D341Med (cell line): ENCODE measurements at regions not wholly inside any gene's neighbourhood (a gene's known extent, or its start where the extent isn't known, plus 50 kb on each side); places are given as distances from the start of the nearest gene placed in this dataset.

Source experiments
- DNase-seq: peaks from one replicate; pipeline ENCODE4 v3.0.0; 2012; ENCODE audit warnings: low spot score

GRCh38 chr4:62235911-62236310 lies 1035.8 kb downstream of the ADGRL3 start:
- DNase-seq: no peak

GRCh38 chr4:62232814-62233213 lies 1032.7 kb downstream of the ADGRL3 start:
- no peak for DNase-seq

DNA sequence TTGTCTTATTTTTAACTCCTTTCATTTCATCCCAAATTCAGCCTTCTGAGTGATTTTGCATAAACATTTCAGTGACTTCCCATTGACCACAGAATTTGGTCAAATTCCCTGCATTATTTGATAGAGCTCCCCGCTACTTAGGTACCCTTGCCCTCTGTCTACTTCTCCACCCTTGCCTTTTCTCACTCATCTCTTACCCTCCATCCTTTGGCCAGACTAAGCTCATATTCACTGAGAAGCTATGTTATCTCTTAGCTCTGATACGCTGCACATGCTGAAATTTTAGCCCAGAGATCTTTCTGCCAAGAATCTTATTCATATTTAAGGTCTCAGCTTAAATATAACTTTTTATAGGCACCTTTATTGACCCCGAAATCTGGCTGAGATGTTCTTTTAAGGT lies 1031.9 kb downstream of the ADGRL3 start:
- DNase-seq: no peak

- DNase-seq: no peak
These were observed 1026.0 kb downstream of the ADGRL3 start for GRCh38 chr4:62226082-62226481.

DNA sequence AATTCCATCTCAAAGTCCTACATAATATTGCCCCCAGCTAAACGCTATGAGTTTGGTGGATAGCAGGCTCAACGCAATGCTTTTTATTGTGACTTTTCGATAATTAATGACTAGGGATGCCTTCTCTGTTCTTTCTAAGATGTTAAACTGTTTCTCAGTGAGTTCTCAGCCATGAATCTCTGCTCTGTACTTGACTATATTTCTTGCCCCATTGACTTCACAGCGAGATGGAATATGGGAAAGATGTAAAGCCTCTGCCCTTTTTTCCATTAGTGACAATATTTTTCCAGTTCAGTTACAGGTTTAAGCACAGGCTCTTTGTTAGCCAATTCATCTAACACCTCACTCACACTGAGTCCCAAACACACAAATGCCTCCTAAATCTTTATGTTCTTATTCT lies 1022.0 kb downstream of the ADGRL3 start:
- DNase-seq: no peak

- no peak for DNase-seq
These were observed 1010.4 kb downstream of the ADGRL3 start for GRCh38 chr4:62210486-62210885.

DNA sequence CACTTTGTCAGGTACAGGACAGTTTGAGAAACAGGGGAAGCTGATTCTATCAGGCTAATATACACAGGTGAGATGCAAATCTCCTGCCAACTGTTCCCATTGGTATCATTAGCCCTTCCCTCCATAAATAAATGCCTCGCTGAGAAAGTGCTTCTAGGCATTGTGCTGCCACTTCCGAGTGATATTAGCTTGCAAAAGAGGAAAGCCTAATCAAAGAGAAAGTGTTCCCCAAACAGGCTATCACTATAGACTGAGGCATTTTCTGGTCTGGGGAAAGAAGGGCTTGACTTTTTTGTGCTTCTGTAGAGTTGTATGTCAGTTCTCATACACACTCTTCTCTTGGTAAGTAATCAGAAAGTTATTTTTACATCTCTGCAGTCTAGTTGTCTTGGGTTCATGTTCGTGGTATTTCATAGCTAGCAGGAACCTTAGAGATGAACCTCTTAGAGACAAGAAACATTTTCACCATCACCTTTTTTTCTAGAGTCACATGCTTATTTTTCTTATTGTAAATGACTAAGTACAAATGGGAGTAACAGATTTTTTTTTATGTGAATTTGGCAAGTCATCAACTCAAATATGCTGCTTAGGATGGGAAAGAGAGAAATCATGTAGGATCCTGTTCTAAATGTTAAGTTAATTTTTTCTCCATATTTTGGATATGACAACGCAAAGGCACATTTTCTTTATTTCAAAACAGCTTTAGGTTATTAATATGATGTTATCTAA lies 1009.8 kb downstream of the ADGRL3 start:
- DNase-seq: no peak

GRCh38 chr4:62208921-62209320 lies 1008.8 kb downstream of the ADGRL3 start:
- peak; percentile 30 for DNase-seq

- DNase-seq: no peak
These were observed 1004.0 kb downstream of the ADGRL3 start for GRCh38 chr4:62204136-62204535.

- no peak for DNase-seq
These were observed 999.2 kb downstream of the ADGRL3 start for GRCh38 chr4:62199291-62199810.

DNA sequence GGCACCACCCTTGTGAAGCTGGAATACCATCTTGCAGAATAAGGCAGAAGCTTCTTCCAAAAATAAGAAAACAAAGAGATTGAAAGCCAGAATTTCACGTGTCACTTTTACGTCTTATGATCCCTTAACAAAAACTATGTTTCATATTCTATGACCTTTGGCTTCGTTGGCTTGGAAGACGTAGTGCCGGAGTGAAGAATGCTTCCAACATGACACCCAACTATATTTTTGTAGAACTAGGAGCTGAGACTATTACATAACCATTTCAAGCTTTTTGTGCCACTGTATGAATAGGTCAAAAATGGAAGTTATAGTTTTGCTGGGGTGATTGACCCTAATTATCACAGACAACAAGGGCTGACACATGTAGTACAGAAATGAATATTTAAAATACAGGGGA lies 996.2 kb downstream of the ADGRL3 start:
- no peak for DNase-seq

- DNase-seq: no peak
These were observed 994.2 kb downstream of the ADGRL3 start for GRCh38 chr4:62194342-62194741.

GRCh38 chr4:62193761-62194160 lies 993.6 kb downstream of the ADGRL3 start:
- no peak for DNase-seq

DNA sequence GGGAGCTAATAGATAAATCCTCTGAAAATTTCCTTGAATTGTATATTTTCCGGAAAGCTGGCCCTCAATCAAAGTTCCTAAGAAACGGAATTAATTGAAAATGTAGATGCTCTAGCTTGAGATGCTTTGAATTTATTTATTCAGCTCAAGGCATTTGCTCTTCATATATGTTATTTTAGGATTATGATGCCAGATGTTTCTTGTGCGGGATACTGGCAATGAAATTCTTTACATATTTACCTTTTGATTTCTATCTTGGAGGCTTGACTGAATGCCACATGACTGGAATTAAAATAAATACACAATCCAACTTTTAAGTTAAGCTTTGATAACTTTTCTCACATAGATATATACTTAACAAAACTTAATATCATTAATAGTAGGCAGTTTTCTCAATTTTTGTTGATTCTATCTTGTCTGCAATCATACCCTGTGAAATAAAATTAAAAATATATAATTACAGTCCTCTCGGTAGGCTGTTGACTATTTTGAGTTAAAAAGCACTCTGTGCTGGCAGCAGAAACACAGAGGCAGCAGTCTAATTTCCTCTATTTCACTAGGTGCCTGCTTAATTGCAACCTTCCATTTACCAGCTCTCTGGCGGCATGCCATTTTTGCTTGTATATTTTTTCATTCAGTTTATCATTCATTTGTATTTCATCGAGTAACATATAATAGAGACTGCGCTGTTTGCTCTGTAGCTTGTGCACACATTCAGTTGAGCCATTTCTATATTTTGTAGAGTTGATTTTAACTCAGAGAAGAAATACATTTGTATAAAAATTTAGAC lies 991.5 kb downstream of the ADGRL3 start:
- no peak for DNase-seq

GRCh38 chr4:62170235-62170634 lies 970.1 kb downstream of the ADGRL3 start:
- no peak for DNase-seq

DNA sequence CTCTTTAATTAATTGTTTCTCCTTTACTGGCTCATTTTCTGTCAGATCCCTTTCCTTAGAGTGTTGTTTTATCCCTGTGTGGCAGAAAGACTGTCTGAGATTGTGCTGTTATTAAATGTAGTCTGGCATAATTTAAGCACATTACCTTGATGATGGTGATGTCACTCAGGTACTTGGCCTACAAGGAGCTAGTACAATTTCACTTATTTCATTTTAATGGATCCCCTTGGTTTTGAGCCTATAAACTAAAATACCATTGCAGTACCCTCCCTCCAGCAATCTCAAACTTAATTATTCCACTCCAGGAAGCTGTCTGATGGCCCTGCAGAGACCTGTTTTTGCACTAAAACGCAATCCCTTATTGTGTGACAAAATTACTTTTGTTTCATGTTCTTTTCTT lies 968.6 kb downstream of the ADGRL3 start:
- no peak for DNase-seq

DNA sequence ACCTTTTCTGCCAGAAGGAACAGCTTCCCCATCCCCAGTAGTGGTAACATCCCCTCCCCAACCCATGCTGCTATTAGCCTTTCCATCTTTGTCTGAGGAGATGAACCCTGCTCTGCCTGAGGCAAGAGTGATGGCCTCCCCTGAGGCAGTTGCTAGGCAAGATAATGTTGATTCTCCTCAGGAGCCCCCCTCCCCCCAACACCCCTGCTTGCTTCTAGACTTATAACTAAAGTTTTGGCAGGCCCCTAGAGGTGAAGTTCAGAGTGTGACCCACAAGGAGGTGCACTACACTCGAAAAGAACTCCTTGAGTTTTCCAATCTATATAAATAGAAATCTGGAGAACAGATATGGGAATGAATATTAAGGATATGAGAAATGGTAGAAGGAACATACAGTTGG lies 962.5 kb downstream of the ADGRL3 start:
- no peak for DNase-seq

- DNase-seq: no peak
These were observed 961.3 kb downstream of the ADGRL3 start for GRCh38 chr4:62161446-62161845.

DNA sequence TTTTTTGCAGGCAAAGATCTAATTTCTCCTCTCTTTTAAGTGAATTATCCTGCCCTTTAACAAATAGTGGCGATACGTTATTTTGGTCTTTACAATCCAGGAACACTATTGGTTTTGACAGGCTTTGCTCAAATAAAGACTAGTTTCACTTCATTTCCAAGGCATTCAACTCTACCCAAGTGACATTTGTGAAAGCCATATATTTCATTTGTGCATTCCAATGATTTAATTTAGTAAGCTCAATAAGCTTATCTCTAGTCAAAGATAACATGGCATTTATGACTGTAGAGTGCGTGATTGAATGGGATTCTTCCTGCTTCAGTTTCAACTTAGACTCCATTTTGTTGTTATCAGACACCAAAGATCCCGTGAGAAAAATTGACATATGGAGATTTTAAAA lies 959.8 kb downstream of the ADGRL3 start:
- no peak for DNase-seq

DNA sequence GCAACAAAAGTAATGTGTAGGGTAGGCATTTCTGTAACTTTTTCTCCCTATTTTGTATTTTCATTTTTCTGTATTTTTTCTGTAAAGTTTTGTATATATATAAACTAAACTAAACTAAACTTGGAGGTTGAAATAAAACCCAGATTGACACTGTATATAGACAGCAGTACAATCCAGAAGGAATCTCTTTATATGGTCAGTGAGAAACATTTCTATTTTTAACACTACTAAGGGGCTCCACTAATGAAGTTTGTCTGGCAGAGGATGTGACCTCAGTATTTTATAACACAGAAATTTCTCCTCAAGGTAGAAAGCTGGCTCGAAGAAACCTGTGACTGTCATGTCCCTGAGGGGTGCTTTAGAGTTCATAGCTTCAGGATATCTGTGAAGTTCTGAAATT lies 959.2 kb downstream of the ADGRL3 start:
- DNase-seq: no peak

- DNase-seq: no peak
These were observed 956.1 kb downstream of the ADGRL3 start for GRCh38 chr4:62156205-62156604.

- no peak for DNase-seq
These were observed 945.1 kb downstream of the ADGRL3 start for GRCh38 chr4:62145276-62145675.

- no peak for DNase-seq
These were observed 944.3 kb downstream of the ADGRL3 start for GRCh38 chr4:62144431-62144830.
